ENCODE measurements at regions not wholly inside any gene's neighbourhood (a gene's known extent, or its start where the extent isn't known, plus 50 kb on each side); places are given as distances from the start of the nearest gene placed in this dataset.

DNA sequence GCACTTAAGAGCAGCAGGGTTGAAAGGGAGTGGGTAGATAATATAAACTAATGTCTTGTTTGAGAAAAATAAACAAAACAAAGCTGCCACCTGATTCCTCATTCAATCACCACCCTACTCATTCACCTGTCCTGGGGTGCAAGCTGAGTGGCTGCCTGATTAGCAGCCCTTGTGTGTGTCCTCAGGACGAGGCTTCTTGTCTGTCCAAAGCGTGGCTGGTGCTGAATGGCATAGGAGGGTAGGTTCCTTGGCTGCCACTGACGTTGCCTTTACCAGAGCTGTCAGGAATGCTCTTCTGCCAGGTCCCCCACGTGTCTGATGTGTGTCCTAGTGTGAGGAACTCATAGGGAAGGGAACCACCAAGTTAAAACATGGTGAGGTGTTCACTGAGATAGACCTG, 146.6 kb upstream of the SLC24A2 start:
- no peak for TF ChIP-seq ZNF274 (IDR thresholded peaks at IDR 0.05; ENCODE audit: low read depth, low read length)
- no peak overlapping the region for H3K4me3 ChIP-seq (ENCODE audit: low read length)

DNA sequence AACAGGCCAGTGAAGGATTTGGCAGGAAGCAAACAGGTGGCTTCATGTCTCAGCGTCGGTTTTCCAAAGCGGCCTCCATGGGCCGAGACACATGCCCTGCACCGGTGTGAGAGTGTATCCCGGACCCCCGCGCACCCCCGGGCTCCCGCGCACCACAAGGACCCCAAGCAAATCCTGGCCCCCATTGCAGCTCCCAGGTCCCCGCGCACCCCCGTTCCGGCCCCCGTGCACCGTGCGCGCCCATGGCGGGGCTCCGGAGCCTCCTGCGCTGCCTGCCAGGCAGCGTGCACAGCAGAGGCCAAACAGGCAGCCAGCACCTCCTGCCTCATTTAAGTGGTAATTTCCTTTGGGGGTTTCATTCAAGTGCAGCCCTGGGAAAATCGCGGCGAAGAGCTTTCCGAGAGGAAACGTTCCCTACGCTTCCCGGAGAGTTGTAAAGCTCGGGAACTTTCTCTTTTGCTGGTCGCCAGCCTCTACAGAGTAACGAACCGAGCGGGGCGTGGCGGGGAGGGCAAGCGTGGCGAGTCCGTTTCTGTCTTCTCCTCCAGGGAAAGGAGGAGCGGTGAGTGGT, 145.5 kb upstream of the SLC24A2 start:
- H3K4me3 ChIP-seq (ENCODE audit: low read length): no peak overlapping the region; the same call in 1 of the 2 replicates
- TF ChIP-seq ZNF274 (IDR thresholded peaks at IDR 0.05; ENCODE audit: low read depth, low read length): no peak

DNA sequence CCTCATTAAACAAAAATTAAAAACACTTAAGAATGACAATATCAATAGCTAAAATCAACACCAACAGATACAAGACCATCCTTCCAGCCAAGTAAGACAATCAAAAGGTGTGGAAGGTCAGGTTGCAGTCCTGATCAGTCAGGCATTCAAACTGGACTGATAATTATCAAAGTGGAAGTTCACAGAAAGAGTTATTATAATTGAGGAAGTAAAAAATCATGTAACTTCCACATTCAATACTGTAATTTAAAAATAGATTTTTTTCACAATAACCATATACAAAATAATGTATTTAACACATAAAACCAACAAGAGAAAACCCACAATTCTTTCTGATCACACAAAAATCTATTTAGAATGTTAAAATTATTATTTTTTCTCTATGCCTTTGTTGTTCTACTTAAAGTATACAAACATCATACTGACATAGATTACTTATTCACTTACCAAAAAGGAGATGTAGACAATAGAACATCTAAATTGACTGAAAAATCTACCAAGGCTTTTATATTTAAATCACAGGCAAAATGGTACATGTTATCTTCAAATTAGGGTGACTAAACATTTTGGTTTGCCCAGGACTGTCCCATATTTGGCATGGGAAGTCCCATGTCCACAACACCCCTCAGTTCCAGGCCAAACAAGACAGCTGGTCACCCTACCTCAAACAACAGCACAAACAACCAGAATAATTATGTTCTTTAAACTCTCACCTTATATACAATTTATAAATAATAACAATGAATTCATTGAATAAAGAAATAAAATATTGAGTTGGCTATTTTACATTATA, 142.5 kb upstream of the SLC24A2 start:
- H3K4me3 ChIP-seq (ENCODE audit: low read length): no peak overlapping the region
- no peak for TF ChIP-seq ZNF274 (IDR thresholded peaks at IDR 0.05; ENCODE audit: low read depth, low read length)

DNA sequence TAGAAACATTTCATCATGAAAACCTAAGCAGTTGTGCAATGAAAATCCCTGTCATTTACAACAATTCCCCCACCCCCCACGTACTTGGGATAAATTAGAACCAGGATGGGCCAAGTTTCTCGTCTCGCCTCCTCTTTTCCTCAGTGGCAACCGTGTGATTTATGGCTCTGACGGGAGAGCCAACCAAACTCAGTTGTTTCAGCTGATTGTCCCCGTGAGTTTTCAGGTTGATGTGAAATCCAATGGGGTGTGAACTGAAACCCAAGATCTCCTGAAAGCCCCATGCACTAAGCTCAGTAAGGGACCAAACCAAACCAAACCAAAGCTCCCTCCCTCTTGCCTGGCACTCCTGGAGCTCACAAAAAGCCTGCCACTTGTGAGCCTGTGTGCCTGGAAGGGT, 138.7 kb upstream of the SLC24A2 start:
- no peak for TF ChIP-seq ZNF274 (IDR thresholded peaks at IDR 0.05; ENCODE audit: low read depth, low read length)
- no peak overlapping the region for H3K4me3 ChIP-seq (ENCODE audit: low read length)

DNA sequence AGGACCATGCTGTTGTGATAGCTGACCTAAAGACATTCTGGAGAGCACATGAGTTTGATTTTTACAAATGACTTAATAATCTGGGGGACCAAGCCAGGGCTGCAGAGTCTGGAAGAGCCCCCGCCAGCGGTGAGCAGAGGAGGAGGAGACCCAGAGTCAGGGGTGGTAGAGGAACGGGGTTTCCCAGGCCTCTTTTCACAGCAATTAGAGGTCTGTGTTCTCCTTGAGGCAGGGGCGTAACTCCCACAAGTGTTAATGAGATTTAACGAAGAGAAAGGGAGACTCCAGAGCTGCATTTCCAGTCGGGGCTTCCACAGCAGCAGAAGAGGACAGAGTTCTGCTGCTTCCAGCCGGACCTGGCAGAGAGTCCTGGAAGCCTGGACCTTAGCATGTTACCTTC, 137.9 kb upstream of the SLC24A2 start:
- TF ChIP-seq ZNF274 (IDR thresholded peaks at IDR 0.05; ENCODE audit: low read depth, low read length): no peak
- no peak overlapping the region for H3K4me3 ChIP-seq (ENCODE audit: low read length)

DNA sequence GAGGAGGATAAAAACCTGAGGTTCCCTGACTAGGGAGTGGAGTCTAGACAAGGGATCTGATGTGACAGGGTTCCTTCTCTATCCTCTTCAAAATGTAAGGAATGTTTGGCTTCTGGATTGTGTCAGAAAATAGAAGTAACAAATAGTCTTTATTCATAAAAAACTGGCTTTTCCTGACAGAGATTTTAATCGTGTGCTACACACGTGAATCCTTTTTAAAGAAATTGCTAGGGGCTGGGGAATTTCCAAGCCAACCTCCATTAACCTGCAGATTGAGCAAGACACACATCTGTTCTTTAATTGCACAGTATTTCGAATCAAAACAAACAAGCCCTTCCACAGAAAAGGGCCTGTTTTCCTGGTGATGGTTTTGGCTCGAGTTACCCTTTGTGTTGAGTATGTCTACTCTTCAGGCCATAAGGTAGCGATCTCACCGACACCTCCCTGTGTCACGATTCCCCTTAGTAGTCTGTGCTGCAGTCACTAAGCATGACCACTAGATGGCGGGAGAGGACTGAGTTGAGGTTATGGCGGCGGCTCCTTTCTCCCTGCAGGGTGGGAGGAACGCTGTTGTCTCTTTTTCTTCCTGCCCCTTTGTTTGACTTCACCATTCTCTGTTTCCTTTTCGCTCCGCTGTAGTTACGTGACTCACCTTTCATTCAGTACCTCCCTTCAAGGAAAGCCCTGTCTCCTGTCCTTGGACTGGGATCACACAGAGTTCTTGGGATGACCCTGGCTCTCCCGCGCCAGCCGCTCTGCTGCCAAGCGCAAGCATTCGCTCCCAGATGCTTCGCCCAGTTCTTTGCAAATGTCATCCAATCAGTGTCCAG, 137.1 kb upstream of the SLC24A2 start:
- TF ChIP-seq ZNF274 (IDR thresholded peaks at IDR 0.05; ENCODE audit: low read depth, low read length): no peak
- H3K4me3 ChIP-seq (ENCODE audit: low read length): peak overlapping the region; percentile 33; the same call in 1 of the 2 replicates

DNA sequence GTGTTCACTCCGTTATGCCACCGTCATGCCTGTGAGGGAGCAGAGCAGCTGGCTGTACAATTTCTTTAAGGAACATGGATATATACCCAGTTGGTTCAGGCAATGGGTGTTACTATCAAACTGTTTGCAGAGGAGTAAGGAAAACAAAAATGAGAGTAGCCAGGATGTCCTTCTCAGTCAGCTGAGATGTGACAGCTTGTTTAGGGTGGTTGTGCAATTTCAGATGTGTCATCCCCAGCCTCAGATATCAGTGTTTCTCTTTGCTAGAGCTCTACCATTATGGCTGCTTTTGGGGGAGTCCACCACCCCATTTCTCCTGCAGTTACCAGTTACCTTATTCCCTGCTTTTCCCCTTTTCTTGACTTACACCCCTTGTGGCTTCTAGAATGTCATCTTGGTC, 135.2 kb upstream of the SLC24A2 start:
- H3K4me3 ChIP-seq (ENCODE audit: low read length): no peak overlapping the region
- no peak for TF ChIP-seq ZNF274 (IDR thresholded peaks at IDR 0.05; ENCODE audit: low read depth, low read length)

DNA sequence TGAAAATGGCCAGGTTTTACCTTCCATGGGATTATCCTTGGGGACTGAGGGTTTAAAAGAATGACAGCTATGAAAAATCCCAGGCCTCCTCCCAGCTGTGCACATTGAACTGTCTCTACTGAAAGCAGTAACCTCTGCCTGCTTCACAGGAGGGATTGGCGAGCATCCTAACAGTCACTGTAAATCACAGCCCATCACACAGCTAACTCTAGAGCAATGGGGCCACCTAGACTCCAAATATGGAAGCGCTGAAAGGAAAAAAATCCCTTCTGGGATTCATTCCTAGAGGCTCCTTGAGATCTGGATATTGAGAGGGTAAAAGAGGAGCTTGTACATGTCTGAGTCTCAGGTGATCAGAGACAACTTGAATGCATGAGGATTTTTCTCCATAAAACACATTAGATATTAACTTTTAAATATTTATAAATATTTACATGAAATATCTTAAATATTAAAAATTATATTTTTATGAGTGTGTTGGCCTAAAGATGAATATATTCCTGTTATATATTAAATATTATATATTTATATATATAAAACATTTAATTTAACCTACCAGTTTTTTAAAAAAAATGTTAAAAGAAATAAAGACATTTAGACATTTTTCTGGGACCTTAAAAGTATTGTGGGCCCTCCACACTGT, 133.8 kb upstream of the SLC24A2 start:
- H3K4me3 ChIP-seq (ENCODE audit: low read length): no peak overlapping the region
- no peak for TF ChIP-seq ZNF274 (IDR thresholded peaks at IDR 0.05; ENCODE audit: low read depth, low read length)

DNA sequence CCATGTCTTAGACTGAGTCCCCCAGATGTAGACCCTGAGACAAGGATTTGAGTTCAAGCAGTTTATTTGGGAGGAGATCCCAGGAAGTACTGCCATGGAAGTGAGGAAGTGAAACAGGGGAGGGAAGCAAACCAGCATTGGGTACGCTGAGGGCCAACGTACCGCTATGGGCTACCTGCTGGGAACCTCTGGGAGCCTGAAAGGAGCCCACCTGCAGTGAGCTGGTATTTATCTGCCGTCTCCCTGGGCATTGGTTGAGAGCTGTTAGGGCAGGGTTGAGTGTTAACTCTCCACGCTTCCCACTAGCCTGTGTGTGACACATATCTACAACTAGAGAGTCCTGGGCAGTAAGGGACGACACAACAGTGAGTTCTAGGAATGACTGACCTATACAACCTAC, 131.6 kb upstream of the SLC24A2 start:
- H3K4me3 ChIP-seq (ENCODE audit: low read length): no peak overlapping the region
- no peak for TF ChIP-seq ZNF274 (IDR thresholded peaks at IDR 0.05; ENCODE audit: low read depth, low read length)

DNA sequence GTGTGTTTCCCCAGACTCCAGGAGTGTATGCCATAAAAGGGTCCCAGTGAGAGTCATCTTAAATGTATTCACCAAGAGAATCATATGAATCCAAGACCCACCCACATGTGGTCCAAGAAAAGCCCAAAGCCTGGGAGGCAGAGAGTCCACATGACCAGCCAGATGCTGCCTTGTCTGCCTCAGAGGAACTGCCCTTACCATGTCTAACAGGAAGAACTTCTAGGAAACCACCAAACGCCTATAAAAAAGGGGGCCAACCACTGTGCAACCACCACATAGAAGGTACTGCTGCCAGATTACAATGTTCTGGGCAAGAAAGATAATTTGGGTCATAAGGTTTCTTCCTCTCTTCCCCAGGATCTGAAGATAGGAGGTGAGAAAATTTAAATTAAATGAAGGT, 129.8 kb upstream of the SLC24A2 start:
- no peak for TF ChIP-seq ZNF274 (IDR thresholded peaks at IDR 0.05; ENCODE audit: low read depth, low read length)
- H3K4me3 ChIP-seq (ENCODE audit: low read length): no peak overlapping the region

DNA sequence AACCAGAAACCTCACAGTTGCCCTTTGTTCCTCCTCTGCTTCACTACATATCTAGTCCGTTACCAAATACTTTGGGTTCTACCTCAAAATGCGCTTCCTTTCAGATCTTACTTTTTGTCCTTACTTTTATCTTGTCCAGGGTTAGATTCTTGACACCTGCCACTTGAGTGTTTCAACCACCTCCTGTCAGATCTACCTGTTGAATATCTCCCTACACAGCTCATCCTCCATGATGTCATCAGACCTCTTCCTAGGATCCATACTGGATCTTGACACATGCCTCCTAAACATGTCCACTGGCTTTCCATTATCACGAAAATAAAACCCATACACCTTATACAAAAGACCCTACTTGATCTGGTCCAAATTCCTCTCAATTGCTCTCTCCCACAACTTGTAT, 125.2 kb upstream of the SLC24A2 start:
- TF ChIP-seq ZNF274 (IDR thresholded peaks at IDR 0.05; ENCODE audit: low read depth, low read length): no peak
- H3K4me3 ChIP-seq (ENCODE audit: low read length): no peak overlapping the region

DNA sequence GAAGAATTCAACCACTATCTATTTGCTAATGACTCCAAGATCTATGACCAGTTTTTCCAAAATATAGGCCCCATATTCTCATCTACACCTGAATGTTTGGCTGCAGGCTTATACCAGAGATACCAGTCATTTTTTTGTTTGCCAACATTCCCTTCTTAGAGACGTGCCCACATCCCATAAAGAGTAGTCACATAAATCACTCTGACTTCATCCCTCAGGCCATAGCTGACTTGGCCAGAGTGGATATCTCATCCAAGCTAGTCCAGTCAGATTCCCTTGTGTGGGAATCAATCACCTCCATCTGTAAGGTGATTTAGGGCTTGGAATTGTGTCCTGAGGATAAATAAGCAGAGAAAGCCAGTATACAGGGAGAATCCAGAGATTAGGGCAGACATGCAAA, 124.3 kb upstream of the SLC24A2 start:
- no peak overlapping the region for H3K4me3 ChIP-seq (ENCODE audit: low read length)
- TF ChIP-seq ZNF274 (IDR thresholded peaks at IDR 0.05; ENCODE audit: low read depth, low read length): no peak

DNA sequence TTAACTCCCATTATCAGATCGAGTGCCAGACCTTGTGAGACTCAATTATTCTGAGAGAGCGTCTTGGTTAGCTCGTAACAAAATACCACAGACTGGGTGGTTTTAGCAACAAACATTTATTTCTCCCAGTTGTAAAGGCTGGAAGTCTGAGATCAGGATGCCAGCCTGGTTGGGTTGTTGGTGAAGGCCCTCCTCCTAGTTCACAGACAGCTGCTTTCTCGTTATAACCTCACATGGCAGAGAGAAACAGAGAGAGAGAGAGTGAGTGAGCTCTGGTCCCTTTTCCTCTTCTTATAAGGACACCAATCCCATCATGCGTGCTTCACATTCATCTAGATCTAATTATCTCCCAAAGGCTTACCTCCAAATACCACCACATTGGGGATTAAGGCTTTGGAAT, 114.2 kb upstream of the SLC24A2 start:
- H3K4me3 ChIP-seq (ENCODE audit: low read length): no peak overlapping the region
- no peak for TF ChIP-seq ZNF274 (IDR thresholded peaks at IDR 0.05; ENCODE audit: low read depth, low read length)

DNA sequence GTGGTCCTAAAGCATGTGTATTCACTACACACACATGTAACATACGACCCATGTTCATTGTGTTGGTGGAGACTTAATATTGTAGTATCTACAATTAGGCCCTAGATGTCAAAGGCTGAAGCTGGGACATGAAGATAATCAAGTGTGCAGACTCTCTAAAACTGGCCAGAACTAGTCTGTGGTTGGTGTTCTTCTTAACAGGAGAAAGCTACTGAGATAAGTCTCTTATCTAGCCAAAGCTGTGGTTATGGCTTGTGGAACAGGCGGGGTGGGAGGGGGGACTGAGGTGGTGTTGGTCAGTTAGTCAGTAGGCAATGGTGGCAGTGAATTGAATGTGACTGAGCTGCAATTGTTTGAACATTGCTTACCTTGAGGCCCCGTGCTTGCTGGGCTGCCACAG, 112.7 kb upstream of the SLC24A2 start:
- no peak for TF ChIP-seq ZNF274 (IDR thresholded peaks at IDR 0.05; ENCODE audit: low read depth, low read length)
- no peak overlapping the region for H3K4me3 ChIP-seq (ENCODE audit: low read length)
